ENCODE measurements at regions not wholly inside any gene's neighbourhood (a gene's known extent, or its start where the extent isn't known, plus 50 kb on each side); places are given as distances from the start of the nearest gene placed in this dataset.
"Not testable (repeated sequence)": the region's sequence is repeated elsewhere in the genome, so short reads cannot be mapped to it uniquely, and the experiment has no call there.

DNA sequence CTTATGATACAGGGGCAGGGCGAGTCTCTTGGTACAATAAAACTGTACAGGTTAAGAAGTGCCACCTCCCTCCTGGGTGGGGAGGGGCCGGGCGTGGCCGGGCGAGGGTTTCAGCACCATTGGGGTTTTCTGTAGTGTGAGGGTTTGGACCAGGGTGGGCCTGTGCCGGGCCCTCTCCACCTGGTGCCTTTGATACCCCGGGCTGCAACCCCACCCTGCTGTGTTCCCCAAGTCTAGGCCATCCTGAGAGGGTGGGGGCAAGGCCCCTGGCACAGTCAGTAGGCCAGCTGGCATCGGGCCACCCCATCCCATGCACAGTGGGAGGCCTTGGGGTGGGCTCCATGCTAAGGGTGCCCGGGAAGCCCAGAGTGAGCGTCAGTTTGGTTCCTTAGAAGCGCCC is 431.8 kb upstream of the ZNF722 start:
- H3K4me2 ChIP-seq (ENCODE audit: insufficient read depth in 1 of 2, low read depth in 2 of 2, low read length in 2 of 2); DNase-seq (ENCODE audit: low read depth in 1 of 2, low spot score in 2 of 2); H2BK12ac ChIP-seq (ENCODE audit: low read depth, low read length); FAIRE-seq; H4K8ac ChIP-seq (ENCODE audit: extremely low read depth, insufficient read depth, low read length); H3K4me1 ChIP-seq (replicated peaks in 1 of 4; ENCODE audit: control insufficient read depth in 3 of 4, insufficient read depth in 4 of 4, low read length in 3 of 4); H3K18ac ChIP-seq (ENCODE audit: extremely low read depth, low read length); H2BK20ac ChIP-seq (ENCODE audit: low read length); H3K23me2 ChIP-seq (ENCODE audit: low read depth, low read length); H4K20me1 ChIP-seq (replicated peaks in 1 of 2; ENCODE audit: control insufficient read depth in 1 of 2, insufficient read depth in 2 of 2, low read length in 2 of 2); H3K4ac ChIP-seq (replicated peaks; ENCODE audit: insufficient read length, low read depth, low read length); H2BK120ac ChIP-seq (replicated peaks; ENCODE audit: low read depth, low read length); H3K79me2 ChIP-seq (ENCODE audit: control insufficient read depth in 1 of 2, insufficient read depth in 2 of 2, low read length in 2 of 2); H3K36me3 ChIP-seq (ENCODE audit: control insufficient read depth in 2 of 4, insufficient read depth in 4 of 4, low read length in 3 of 4); CTCF ChIA-PET (ENCODE audit: partially characterized antibody); H3K56ac ChIP-seq (replicated peaks; ENCODE audit: insufficient read length, low read depth, low read length); H2AFZ ChIP-seq (ENCODE audit: low read length); H3K27me3 ChIP-seq (replicated peaks in 1 of 4; ENCODE audit: control insufficient read depth in 3 of 4, extremely low read depth in 1 of 4, insufficient read depth in 3 of 4, low read length in 3 of 4); POLR2A ChIA-PET (ENCODE audit: partially characterized antibody); H3K23ac ChIP-seq (ENCODE audit: insufficient read length); H2AK5ac ChIP-seq (ENCODE audit: low read depth, low read length); H3K4me3 ChIP-seq (ENCODE audit: extremely low read depth in 1 of 4, insufficient read depth in 2 of 4, low read depth in 3 of 4, low read length in 4 of 4); H4K91ac ChIP-seq (replicated peaks; ENCODE audit: insufficient read length, low read length); H3K14ac ChIP-seq (ENCODE audit: insufficient read length); H2BK15ac ChIP-seq (ENCODE audit: low read length); H3K9ac ChIP-seq (replicated peaks in 1 of 4; ENCODE audit: extremely low read depth in 1 of 4, low read depth in 3 of 4, low read length in 3 of 4); H4K5ac ChIP-seq (ENCODE audit: insufficient read length, low read depth, low read length); H3K27ac ChIP-seq (ENCODE audit: low read depth, low read length); H3K79me1 ChIP-seq (ENCODE audit: low read depth, low read length); H2BK5ac ChIP-seq (ENCODE audit: low read depth, low read length): not testable (repeated sequence)
- 81% methylated on average over 6 of the region's 11 CpGs; no CpG with 5 or more reads in 1 of the 2 experiments for WGBS, 2 experiments (ENCODE audit: extremely low coverage in 1 of 2, insufficient coverage in 1 of 2, insufficient read length in 1 of 2, insufficient replicate concordance in 2 of 2, low coverage in 1 of 2, low lambda C conversion rate in 2 of 2, missing lambda C conversion rate in 1 of 2)
- H3K9me3 ChIP-seq (ENCODE audit: insufficient read depth in 2 of 2, low read depth in 1 of 2, low read length in 1 of 2): peaks cover 7 to 63% of the 10 kb centered on the region in 2 experiments

- H4K91ac ChIP-seq (replicated peaks; ENCODE audit: insufficient read length, low read length): not testable (repeated sequence)
Observed at GRCh38 chr7:63567636-63568035, 431.0 kb upstream of the ZNF722 start.

More at GRCh38 chr7:63567636-63568035, 431.0 kb upstream of the ZNF722 start:
- H2BK12ac ChIP-seq (ENCODE audit: low read depth, low read length); H2BK120ac ChIP-seq (replicated peaks; ENCODE audit: low read depth, low read length); H4K8ac ChIP-seq (ENCODE audit: extremely low read depth, insufficient read depth, low read length); CTCF ChIA-PET (ENCODE audit: partially characterized antibody); H3K79me2 ChIP-seq (ENCODE audit: control insufficient read depth in 1 of 2, insufficient read depth in 2 of 2, low read length in 2 of 2); H3K79me1 ChIP-seq (ENCODE audit: low read depth, low read length); H3K18ac ChIP-seq (ENCODE audit: extremely low read depth, low read length); H3K27ac ChIP-seq (ENCODE audit: low read depth, low read length); H2AK5ac ChIP-seq (ENCODE audit: low read depth, low read length); H2BK5ac ChIP-seq (ENCODE audit: low read depth, low read length); H2AFZ ChIP-seq (ENCODE audit: low read length); H2BK20ac ChIP-seq (ENCODE audit: low read length); H3K14ac ChIP-seq (ENCODE audit: insufficient read length); H4K20me1 ChIP-seq (replicated peaks in 1 of 2; ENCODE audit: control insufficient read depth in 1 of 2, insufficient read depth in 2 of 2, low read length in 2 of 2); H3K4me3 ChIP-seq (ENCODE audit: extremely low read depth in 1 of 4, insufficient read depth in 2 of 4, low read depth in 3 of 4, low read length in 4 of 4); POLR2A ChIA-PET (ENCODE audit: partially characterized antibody); H2BK15ac ChIP-seq (ENCODE audit: low read length); H3K4me1 ChIP-seq (replicated peaks in 1 of 4; ENCODE audit: control insufficient read depth in 3 of 4, insufficient read depth in 4 of 4, low read length in 3 of 4); H3K4me2 ChIP-seq (ENCODE audit: insufficient read depth in 1 of 2, low read depth in 2 of 2, low read length in 2 of 2); H4K5ac ChIP-seq (ENCODE audit: insufficient read length, low read depth, low read length); DNase-seq (ENCODE audit: low read depth in 1 of 2, low spot score in 2 of 2); H3K9ac ChIP-seq (replicated peaks in 1 of 4; ENCODE audit: extremely low read depth in 1 of 4, low read depth in 3 of 4, low read length in 3 of 4); H3K27me3 ChIP-seq (replicated peaks in 1 of 4; ENCODE audit: control insufficient read depth in 3 of 4, extremely low read depth in 1 of 4, insufficient read depth in 3 of 4, low read length in 3 of 4); FAIRE-seq; H3K4ac ChIP-seq (replicated peaks; ENCODE audit: insufficient read length, low read depth, low read length); H3K56ac ChIP-seq (replicated peaks; ENCODE audit: insufficient read length, low read depth, low read length); H3K23ac ChIP-seq (ENCODE audit: insufficient read length); H3K36me3 ChIP-seq (ENCODE audit: control insufficient read depth in 2 of 4, insufficient read depth in 4 of 4, low read length in 3 of 4); H3K23me2 ChIP-seq (ENCODE audit: low read depth, low read length): not testable (repeated sequence)
- peaks cover 7 to 65% of the 10 kb centered on the region in 2 experiments for H3K9me3 ChIP-seq (ENCODE audit: insufficient read depth in 2 of 2, low read depth in 1 of 2, low read length in 1 of 2)
- WGBS, 2 experiments (ENCODE audit: extremely low coverage in 1 of 2, insufficient coverage in 1 of 2, insufficient read length in 1 of 2, insufficient replicate concordance in 2 of 2, low coverage in 1 of 2, low lambda C conversion rate in 2 of 2, missing lambda C conversion rate in 1 of 2): 98% methylated on average over 8 of the region's 25 CpGs; no CpG with 5 or more reads in 1 of the 2 experiments
